Neural progenitor cell (in vitro differentiated cells): ENCODE measurements at regions not wholly inside any gene's neighbourhood (a gene's known extent, or its start where the extent isn't known, plus 50 kb on each side); places are given as distances from the start of the nearest gene placed in this dataset.

Source experiments
- CTCF ChIP-seq: fragments of 200-600 bp; sonication (generic); IDR thresholded peaks from 2 replicates; pipeline ENCODE4 v1.5.1; 2017; ENCODE audit warnings: antibody characterized with exemption, mild to moderate bottlenecking
- EZH2 ChIP-seq: fragments of 200-600 bp; sonication (generic); IDR thresholded peaks from 2 replicates; pipeline ENCODE4 v1.6.1; 2017; ENCODE audit warnings: antibody characterized with exemption, mild to moderate bottlenecking, moderate library complexity
- EZH2phosphoT487 ChIP-seq: fragments of 200-600 bp; sonication (generic); IDR thresholded peaks from 2 replicates; pipeline ENCODE4 v1.6.1; 2017; ENCODE audit warnings: antibody characterized with exemption

DNA sequence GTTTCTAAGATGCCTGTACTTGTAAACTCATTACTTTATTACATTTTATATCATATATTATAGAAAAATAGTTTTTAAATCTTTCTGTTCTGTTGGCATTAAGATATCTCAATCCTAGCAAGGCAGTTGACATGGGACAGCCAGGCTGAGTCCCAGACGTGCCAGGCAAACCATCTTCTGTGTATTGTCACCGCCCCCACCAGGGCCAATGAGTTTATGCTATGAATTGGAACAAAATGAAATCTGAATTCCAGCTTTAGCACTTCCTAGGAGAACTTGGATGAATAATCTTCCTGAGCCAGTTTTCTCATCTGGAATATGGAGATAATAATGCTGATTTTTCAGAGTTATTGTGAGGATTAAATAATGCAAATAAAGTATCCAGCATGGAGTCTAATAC is 79.9 kb upstream of the GSX1 start:
- TF ChIP-seq CTCF (peak; percentile 8), EZH2 (no peak), EZH2phosphoT487 (no peak)
